ENCODE measurements at regions not wholly inside any gene's neighbourhood (a gene's known extent, or its start where the extent isn't known, plus 50 kb on each side); places are given as distances from the start of the nearest gene placed in this dataset.

- no peak for DNase-seq (ENCODE audit: low read depth in 2 of 3, low spot score in 2 of 3)
Measured at GRCh38 chr17:36862116-36862920, 75.0 kb upstream of the LHX1 start.

GRCh38 chr17:36863131-36863530 is 74.1 kb upstream of the LHX1 start:
- no peak for DNase-seq (ENCODE audit: low read depth in 2 of 3, low spot score in 2 of 3)

GRCh38 chr17:36863676-36864612 is 73.3 kb upstream of the LHX1 start:
- no peak for DNase-seq (ENCODE audit: low read depth in 2 of 3, low spot score in 2 of 3)

- no peak for DNase-seq (ENCODE audit: low read depth in 2 of 3, low spot score in 2 of 3)
Measured at GRCh38 chr17:36864827-36865430, 72.3 kb upstream of the LHX1 start.

- no peak for DNase-seq (ENCODE audit: low read depth in 2 of 3, low spot score in 2 of 3)
Measured at GRCh38 chr17:36867716-36868341, 69.4 kb upstream of the LHX1 start.

- DNase-seq (ENCODE audit: low read depth in 2 of 3, low spot score in 2 of 3), result no peak
Measured at GRCh38 chr17:36868777-36869176, 68.5 kb upstream of the LHX1 start.

- no peak for DNase-seq (ENCODE audit: low read depth in 2 of 3, low spot score in 2 of 3)
Measured at GRCh38 chr17:36869441-36869840, 67.8 kb upstream of the LHX1 start.

- no peak for DNase-seq (ENCODE audit: low read depth in 2 of 3, low spot score in 2 of 3)
Measured at GRCh38 chr17:36869856-36870719, 67.2 kb upstream of the LHX1 start.

GRCh38 chr17:36870720-36870999 is 66.6 kb upstream of the LHX1 start:
- DNase-seq (ENCODE audit: low read depth in 2 of 3, low spot score in 2 of 3), result no peak

GRCh38 chr17:36875698-36876293 is 61.5 kb upstream of the LHX1 start:
- no peak for DNase-seq (ENCODE audit: low read depth in 2 of 3, low spot score in 2 of 3)

- no peak for DNase-seq (ENCODE audit: low read depth in 2 of 3, low spot score in 2 of 3)
Measured at GRCh38 chr17:36876966-36877365, 60.3 kb upstream of the LHX1 start.

GRCh38 chr17:36877771-36878170 is 59.5 kb upstream of the LHX1 start:
- no peak for DNase-seq (ENCODE audit: low read depth in 2 of 3, low spot score in 2 of 3)

GRCh38 chr17:36878216-36878615 is 59.1 kb upstream of the LHX1 start:
- DNase-seq (ENCODE audit: low read depth in 2 of 3, low spot score in 2 of 3), result no peak

- no peak for DNase-seq (ENCODE audit: low read depth in 2 of 3, low spot score in 2 of 3)
Measured at GRCh38 chr17:36879027-36879426, 58.2 kb upstream of the LHX1 start.

GRCh38 chr17:36879624-36880131 is 57.6 kb upstream of the LHX1 start:
- no peak for DNase-seq (ENCODE audit: low read depth in 2 of 3, low spot score in 2 of 3)

- DNase-seq (ENCODE audit: low read depth in 2 of 3, low spot score in 2 of 3), result no peak
Measured at GRCh38 chr17:36880268-36880905, 56.9 kb upstream of the LHX1 start.

- DNase-seq (ENCODE audit: low read depth in 2 of 3, low spot score in 2 of 3), result no peak
Measured at GRCh38 chr17:36881323-36881722, 56.0 kb upstream of the LHX1 start.

- no peak for DNase-seq (ENCODE audit: low read depth in 2 of 3, low spot score in 2 of 3)
Measured at GRCh38 chr17:36884495-36885152, 52.7 kb upstream of the LHX1 start.

GRCh38 chr17:36885153-36885735 is 52.0 kb upstream of the LHX1 start:
- no peak for DNase-seq (ENCODE audit: low read depth in 2 of 3, low spot score in 2 of 3)

All from activated CD8-positive, alpha-beta memory T cell treated with anti-CD3 and anti-CD28 coated beads for 48 hours (primary cell).